Motor neuron (in vitro differentiated cells): ENCODE measurements at regions not wholly inside any gene's neighbourhood (a gene's known extent, or its start where the extent isn't known, plus 50 kb on each side); places are given as distances from the start of the nearest gene placed in this dataset.
A peak's percentile ranks its signal among the peaks of the same experiment; 100 is the strongest.

Source experiments
- ATAC-seq, 8 experiments: fragments of 200-7000 bp; cut with Tn5 transposase; replicated peaks in 6 of 8; 2 replicates each; pipeline ENCODE4 v1.8.0; 2021; ENCODE audit warnings: mild to moderate bottlenecking in 8 of 8, moderate library complexity in 8 of 8
- H3K27ac ChIP-seq, 2 donors: fragments of 250-450 bp; sonication (Bioruptor Pico); 2 replicates each; pipeline ENCODE4 v1.9.0; 2021; ENCODE audit warnings: antibody characterized with exemption in 2 of 2, mild to moderate bottlenecking in 2 of 2, moderate library complexity in 1 of 2
- H3K4me1 ChIP-seq, 2 donors: fragments of 250-450 bp; sonication (Bioruptor Pico); replicated peaks in 1 of 2; 2 replicates each; pipeline ENCODE4 v1.6.1; 2021; ENCODE audit warnings: antibody characterized with exemption in 2 of 2, mild to moderate bottlenecking in 2 of 2, moderate library complexity in 1 of 2
- H3K4me3 ChIP-seq, 5 donors: fragments of 250-450 bp; sonication (Bioruptor Pico); 2 replicates each; pipeline ENCODE4 v1.9.0; 2021; ENCODE audit warnings: antibody characterized with exemption in 5 of 5, mild to moderate bottlenecking in 5 of 5, moderate library complexity in 4 of 5
- WGBS, 10 experiments: fragments of 450-650 bp; shearing (Covaris generic); methylation state at CpG; one replicate each; pipeline ENCODE4 v1.0.0; 2022; 5-methylcytosine and 5-hydroxymethylcytosine counted together
- in situ Hi-C, 9 experiments: fragments of 400-800 bp; cut with MboI; loops; one replicate each; pipeline ENCODE4 v1.15.0; 2021; ENCODE audit warnings: low sequenced_read_pairs in 9 of 9, low pct_unique_long_range_greater_than_20kb in 2 of 9; ENCODE audit not compliant: unreplicated experiment in 9 of 9

DNA sequence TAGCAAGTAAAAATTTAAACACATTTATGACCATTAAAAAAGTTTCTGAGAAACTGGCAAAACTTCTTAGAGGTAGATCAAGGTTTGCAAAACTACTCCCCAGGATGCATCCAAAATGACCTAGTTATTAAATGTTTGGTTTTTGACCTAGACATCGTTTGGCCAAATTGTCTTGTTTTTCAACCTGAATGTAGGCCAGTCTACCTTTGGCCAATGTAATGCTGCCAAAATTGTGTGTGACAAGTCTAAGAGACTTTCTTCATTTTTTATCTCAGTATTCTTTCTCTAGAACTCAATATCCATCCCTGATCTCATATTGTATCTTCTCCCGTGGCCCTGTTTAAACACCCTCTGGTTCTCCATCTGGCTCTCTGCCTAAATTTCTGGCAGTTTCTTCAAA lies 202.0 kb downstream of the CXCL12 start:
- in situ Hi-C loops, result no loop called here
- no peak for ATAC-seq

DNA sequence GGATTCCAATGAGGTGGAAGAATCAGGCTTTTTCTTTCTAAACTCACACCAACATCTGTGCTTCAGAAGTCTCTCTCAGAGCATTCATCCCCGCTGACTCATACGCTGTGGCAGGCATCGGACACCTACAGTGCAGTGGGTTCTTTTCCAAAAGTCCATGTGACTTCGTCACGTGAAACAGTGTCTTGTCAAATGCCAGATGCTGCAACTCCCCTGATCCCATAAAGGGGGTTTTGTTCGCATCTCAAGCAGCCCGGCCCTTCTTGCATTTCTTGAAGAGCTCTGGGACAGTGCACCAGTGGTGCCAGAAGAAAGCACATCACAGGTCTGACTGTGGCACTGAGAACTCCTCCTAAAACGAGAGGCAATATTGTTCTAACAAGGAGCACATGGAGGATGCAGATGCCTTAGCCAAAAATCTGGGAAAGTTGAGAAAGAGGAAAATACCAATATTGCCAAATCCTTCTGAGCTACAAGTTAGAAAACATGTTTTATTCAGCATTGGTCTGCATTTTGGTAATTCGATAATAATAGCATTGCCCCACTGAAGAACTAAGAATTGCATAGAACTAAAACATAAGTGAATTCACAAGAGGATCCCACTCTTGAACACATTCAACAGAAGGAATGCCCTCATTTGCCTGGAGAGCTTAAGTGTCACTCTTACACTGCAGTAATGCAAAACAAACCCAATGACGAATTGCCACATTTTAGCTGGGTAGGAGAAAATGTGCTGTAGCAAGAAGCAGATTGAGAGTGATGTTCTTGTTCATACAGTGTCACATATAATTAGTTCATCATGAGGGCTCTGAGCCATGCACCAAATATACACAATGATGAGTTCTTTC lies 204.4 kb downstream of the CXCL12 start:
- H3K4me1 ChIP-seq, result no peaks in the 10 kb centered on the region
- peak; percentile 52 to 94 (median 85) for ATAC-seq
- WGBS, 10 experiments, result 0 to 90% (median 33%) methylated on average over 1 to 10 of the region's 10 CpGs; no CpG with 5 or more reads in 1 of the 10 experiments
- H3K27ac ChIP-seq, result no peak overlapping the region
- no peak overlapping the region for H3K4me3 ChIP-seq
- in situ Hi-C loops, result no loop called here

More for the DNA sequence above, 202.0 kb downstream of the CXCL12 start:
- H3K4me1 ChIP-seq, result no peaks in the 10 kb centered on the region
- WGBS, 10 experiments, result 0 to 100% (median 83%) methylated on average over 1 to 2 of the region's 2 CpGs
- H3K4me3 ChIP-seq, result no peak overlapping the region
- H3K27ac ChIP-seq, result no peak overlapping the region

DNA sequence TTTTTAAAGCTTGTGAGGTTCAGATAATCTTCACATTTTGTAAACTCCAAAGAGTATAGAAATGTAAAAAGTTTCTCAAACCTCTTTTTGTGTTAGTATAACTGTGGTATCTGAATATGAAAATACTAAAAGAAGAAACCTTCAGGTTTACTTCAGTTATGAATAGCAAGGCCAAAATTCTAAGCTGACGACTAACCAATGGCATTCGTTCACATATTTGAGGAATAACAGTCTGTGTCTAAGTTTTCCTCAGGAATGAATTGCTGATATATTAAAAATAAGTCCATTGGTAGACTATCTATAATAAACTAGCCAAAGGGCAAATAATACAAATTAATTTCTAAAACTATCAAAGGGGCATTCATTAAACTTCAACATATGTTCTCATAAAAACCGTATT lies 206.0 kb downstream of the CXCL12 start:
- Histone ChIP-seq H3K27ac (no peak overlapping the region), H3K4me1 (peaks cover 0 to 4% of the 10 kb centered on the region in 2 donors), H3K4me3 (no peak overlapping the region)
- in situ Hi-C loops, result no loop called here
- ATAC-seq, result no peak
- WGBS, 10 experiments, result 57 to 95% (median 89%) methylated on average over 2 to 3 of the region's 3 CpGs; no CpG with 5 or more reads in 1 of the 10 experiments

DNA sequence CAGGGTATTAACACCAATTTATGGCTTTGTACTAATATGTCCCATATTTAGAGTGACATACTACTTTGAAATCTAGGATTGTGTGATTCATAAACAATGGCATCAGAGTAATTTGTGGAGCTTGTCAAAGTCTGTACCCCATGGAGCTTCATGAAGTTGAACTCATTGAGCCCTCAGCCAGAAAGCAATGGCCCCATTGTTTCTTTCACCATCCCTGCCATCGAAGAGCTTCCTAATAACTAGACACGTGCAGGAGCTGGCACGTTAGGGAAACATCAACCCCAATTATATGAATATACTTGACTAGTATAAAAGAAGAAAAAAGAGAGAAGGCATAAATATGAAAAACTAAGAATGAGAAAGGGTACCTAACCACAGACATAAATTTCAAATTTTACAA lies 206.6 kb downstream of the CXCL12 start:
- no peak overlapping the region for H3K27ac ChIP-seq
- no peak for ATAC-seq
- in situ Hi-C loops, result no loop called here
- H3K4me1 ChIP-seq, result peaks cover 0 to 4% of the 10 kb centered on the region in 2 donors
- no peak overlapping the region for H3K4me3 ChIP-seq
- WGBS, 10 experiments, result 14 to 100% (median 74%) methylated on average over 1 to 3 of the region's 3 CpGs; no CpG with 5 or more reads in 1 of the 10 experiments

DNA sequence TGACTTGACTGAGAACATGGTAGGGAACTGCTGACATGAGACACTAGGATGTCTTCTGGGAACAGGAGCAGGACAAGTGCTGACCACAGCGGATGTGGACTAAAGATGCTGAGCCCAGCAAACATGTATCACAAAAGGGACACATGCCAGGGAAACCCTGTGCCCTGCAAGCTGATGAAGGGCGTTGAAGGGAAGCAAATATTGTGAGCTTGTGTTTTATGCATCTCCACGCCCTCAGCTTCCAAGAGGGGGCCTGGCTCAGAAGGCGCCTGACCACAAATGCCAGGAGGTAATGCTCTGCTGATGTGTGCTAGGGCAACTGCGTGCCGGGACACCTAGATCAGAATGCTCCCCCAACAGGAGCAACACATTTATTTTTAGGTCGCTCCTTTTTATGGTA lies 207.3 kb downstream of the CXCL12 start:
- no peak overlapping the region for H3K27ac ChIP-seq
- no peak overlapping the region for H3K4me3 ChIP-seq
- peaks cover 0 to 4% of the 10 kb centered on the region in 2 donors for H3K4me1 ChIP-seq
- WGBS, 10 experiments, result 32 to 100% (median 80%) methylated on average over 1 to 6 of the region's 7 CpGs; no CpG with 5 or more reads in 1 of the 10 experiments
- in situ Hi-C loops, result no loop called here
- no peak for ATAC-seq

DNA sequence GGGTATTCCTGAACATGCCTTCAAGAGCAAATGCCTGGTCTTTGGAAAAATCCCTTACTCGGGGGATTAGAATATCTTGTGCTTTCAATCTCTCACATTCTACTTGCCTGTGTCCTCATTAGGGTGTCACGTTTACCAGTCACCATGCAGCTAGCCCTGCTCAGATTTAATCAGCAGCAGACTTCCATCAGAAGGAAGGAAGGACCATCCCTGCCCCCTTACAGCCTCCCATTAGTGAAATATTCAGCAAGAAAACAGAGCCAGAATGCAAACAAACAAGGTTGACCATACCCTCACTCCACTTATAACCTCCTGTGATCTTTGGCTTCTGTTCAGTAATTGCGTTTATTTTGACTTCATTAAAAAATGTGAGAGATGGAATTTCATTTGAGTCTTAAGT lies 208.6 kb downstream of the CXCL12 start:
- Histone ChIP-seq H3K4me3 (no peak overlapping the region), H3K27ac (no peak overlapping the region), H3K4me1 (peaks cover 0 to 4% of the 10 kb centered on the region in 2 donors)
- ATAC-seq, result no peak
- in situ Hi-C loops, result no loop called here
- 40 to 100% (median 79%) methylated on average over 1 to 3 of the region's 3 CpGs; no CpG with 5 or more reads in 2 of the 10 experiments for WGBS, 10 experiments

DNA sequence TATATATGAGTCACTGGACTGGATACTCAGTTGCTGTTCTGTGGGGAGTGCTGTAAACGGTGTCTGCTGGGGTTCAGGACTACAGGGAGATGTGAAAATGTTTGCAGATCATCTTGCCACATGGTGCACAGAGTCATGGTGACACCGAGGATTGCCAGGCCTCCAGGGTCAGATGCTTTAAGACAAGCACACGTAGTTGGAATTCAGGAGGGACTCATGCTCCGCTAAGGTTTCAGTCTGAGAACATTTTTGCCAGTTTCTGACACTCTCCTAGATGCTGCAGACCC lies 211.3 kb downstream of the CXCL12 start:
- no peak for ATAC-seq
- WGBS, 10 experiments, result 20 to 90% (median 63%) methylated on average over 1 to 4 of the region's 4 CpGs; no CpG with 5 or more reads in 4 of the 10 experiments
- Histone ChIP-seq H3K4me3 (no peak overlapping the region), H3K4me1 (peaks cover 0 to 4% of the 10 kb centered on the region in 2 donors), H3K27ac (no peak overlapping the region)
- in situ Hi-C loops, result no loop called here

DNA sequence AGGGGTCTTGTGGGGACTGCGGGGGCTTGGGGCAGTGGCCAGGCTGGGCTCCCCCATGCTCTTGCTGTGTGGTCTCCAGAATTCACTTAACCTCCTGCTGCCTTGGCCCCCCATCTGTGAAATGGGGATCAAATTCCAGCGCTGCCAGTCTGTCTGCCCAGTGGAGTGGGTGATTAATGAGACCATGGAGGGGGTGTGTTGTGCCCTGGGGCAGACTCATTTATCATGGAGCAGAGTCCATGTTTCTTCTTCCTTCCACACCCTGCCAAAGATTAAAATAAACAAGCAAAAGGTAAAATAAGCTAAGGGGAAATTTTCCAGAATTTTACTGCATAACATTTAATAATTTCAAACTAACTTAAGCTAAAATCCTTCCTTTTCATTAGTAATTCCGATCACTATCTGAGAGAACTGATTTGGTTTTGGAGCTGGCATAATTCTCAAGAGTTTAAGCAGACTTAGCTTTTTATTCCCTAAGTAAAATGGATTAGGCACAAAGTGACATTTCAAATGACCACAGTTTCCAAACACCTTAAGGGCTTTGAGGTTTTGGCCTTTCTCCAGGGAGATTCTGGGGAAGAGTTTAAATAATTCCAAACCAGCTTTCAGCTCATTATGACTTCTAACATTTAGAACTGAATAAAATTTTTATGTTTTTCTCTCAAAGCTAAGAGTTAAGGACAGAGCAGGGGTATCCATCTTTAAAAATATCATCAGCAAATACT lies 211.9 kb downstream of the CXCL12 start:
- 0 to 100% (median 87%) methylated on average over 1 to 2 of the region's 3 CpGs; no CpG with 5 or more reads in 2 of the 10 experiments for WGBS, 10 experiments
- no peak for ATAC-seq
- Histone ChIP-seq H3K27ac (no peak overlapping the region), H3K4me1 (peaks cover 0 to 4% of the 10 kb centered on the region in 2 donors), H3K4me3 (no peak overlapping the region)
- in situ Hi-C loops, result no loop called here

DNA sequence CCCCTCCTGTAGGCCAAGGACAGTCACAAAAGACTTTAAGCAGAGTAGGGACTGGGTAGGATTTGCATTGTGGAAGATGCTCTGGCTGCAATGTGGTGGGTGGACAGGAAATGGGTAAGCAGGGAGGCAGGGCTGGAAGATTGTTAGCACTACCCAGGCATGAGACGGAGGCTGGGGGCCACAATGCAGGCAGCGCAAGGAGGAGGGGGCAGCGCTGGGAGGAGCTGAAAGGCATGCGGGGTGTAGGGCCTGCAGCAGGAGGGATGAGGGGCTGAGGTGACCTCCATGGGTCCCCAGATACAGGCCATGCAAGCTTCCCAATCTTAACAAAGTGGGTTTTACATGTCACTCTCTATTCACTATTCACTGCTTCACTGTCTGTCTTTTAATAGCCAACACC lies 213.1 kb downstream of the CXCL12 start:
- Histone ChIP-seq H3K4me3 (no peak overlapping the region), H3K4me1 (peaks cover 0 to 4% of the 10 kb centered on the region in 2 donors), H3K27ac (no peak overlapping the region)
- in situ Hi-C loops, result no loop called here
- WGBS, 10 experiments, result 60 to 94% (median 90%) methylated on average over 1 to 3 of the region's 4 CpGs; no CpG with 5 or more reads in 5 of the 10 experiments
- ATAC-seq, result no peak

DNA sequence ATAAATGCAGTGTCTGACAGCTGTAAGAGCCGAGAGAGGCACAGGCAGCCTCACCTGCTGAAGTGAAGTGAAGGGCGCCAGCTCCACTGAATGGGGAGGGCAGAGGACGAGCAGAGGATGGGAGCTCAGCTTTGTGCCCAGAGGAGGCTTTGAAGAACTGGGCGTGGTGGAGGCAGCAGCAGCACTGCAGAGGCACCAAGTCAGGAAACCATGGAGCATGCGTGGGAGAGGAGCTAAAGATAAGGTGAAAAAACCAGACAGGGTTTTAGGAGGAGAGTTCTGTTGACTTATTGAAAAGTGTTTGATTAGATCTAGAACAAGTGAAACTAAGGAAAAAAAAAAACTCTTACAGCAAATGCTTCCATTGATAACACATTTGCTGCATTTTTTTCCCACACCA lies 216.4 kb downstream of the CXCL12 start:
- no peak overlapping the region for H3K4me3 ChIP-seq

DNA sequence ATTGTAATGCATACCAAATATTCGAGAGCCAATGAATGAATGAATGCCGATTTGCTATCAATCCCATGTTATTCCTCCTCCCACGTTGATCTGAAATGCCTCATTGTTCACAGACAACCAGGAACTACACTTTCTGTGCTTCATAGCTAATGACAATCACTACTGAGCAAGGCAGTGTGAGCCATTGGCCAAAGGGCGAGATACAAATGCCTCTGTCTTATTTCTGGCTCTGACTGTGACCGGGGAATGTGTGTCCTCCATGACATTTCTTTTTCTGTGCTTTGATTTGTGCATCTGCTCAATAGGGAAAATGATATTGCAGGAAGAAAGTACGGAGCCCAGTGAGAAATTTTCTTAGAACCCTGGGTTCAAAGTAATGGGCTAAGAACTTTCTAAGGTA lies 217.1 kb downstream of the CXCL12 start:
- ATAC-seq, result no peak
- in situ Hi-C loops, result no loop called here

More for the DNA sequence above, 216.4 kb downstream of the CXCL12 start:
- Histone ChIP-seq H3K27ac (no peak overlapping the region), H3K4me1 (no peaks in the 10 kb centered on the region)
- WGBS, 10 experiments, result 43 to 100% (median 85%) methylated on average over 1 to 5 of the region's 5 CpGs; no CpG with 5 or more reads in 2 of the 10 experiments
- in situ Hi-C loops, result no loop called here
- ATAC-seq, result no peak

DNA sequence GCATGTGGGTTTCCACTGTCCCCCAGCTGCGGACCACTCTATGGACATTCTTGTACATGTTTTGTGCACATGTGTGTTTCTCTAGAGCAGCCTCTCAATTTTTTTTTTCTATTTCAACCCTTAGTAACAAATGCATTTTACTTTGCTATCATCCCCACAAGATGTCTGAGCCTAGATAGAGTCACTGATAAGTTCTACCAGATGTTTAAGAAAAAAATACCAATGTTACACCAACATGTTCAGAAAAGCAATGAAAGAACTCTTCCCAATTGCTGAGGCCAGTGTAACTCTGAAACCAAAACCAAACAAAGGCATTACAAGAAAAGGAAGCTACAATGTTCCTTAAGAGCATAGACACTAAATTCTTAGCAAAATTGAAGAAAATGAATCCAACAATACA lies 218.5 kb downstream of the CXCL12 start:
- Histone ChIP-seq H3K4me3 (no peak overlapping the region), H3K27ac (no peak overlapping the region), H3K4me1 (peaks cover 0 to 3% of the 10 kb centered on the region in 2 donors)
- WGBS, 10 experiments, result 0 to 100% (median 94%) methylated on average over 1 of the region's 1 CpG; no CpG with 5 or more reads in 4 of the 10 experiments
- in situ Hi-C loops, result no loop called here
- ATAC-seq, result no peak

More for the DNA sequence above, 217.1 kb downstream of the CXCL12 start:
- Histone ChIP-seq H3K27ac (no peak overlapping the region), H3K4me3 (no peak overlapping the region), H3K4me1 (no peaks in the 10 kb centered on the region)
- 67 to 100% (median 75%) methylated on average over 1 to 6 of the region's 6 CpGs; no CpG with 5 or more reads in 2 of the 10 experiments for WGBS, 10 experiments

DNA sequence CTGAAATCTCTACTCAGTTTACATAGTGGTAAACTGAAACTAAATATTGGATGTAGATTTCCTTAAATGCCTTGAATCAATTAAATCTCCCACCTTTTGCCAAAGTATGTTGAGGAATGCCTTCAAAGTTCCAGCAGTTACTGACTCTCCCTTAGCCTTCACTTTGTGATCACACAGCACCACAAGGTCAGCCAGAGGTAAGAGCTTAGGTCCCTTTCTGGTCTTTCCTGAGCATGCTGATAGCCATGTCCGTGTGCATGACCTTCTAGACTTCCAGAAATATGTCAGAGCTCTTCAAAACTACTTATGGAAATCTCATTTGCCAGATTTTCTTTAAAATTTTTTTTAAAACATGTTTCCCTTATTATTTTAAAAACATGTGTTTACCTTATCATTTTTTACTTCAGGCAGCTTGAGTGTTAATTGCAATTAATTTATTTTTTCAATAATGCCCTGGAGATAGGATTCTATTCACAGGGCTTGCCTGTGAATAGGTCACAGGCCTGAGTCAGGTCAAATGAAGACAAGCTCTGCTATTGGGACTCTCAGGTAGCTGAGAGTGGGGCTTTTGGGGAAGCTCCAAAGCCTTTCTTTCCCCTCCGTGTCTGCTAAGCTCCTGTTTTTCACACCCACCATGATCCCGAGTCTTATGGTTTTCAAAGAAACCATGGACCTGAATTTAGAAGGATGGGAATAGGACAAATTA lies 220.5 kb downstream of the CXCL12 start:
- 32 to 100% (median 77%) methylated on average over 1 to 3 of the region's 3 CpGs; no CpG with 5 or more reads in 1 of the 10 experiments for WGBS, 10 experiments
- H3K4me1 ChIP-seq, result peaks cover 0 to 8% of the 10 kb centered on the region in 2 donors
- ATAC-seq, result no peak

More for the DNA sequence above, 220.5 kb downstream of the CXCL12 start:
- in situ Hi-C loops, result no loop called here
- Histone ChIP-seq H3K4me3 (no peak overlapping the region), H3K27ac (no peak overlapping the region)
